ENCODE measurements at regions not wholly inside any gene's neighbourhood (a gene's known extent, or its start where the extent isn't known, plus 50 kb on each side); places are given as distances from the start of the nearest gene placed in this dataset.

DNA sequence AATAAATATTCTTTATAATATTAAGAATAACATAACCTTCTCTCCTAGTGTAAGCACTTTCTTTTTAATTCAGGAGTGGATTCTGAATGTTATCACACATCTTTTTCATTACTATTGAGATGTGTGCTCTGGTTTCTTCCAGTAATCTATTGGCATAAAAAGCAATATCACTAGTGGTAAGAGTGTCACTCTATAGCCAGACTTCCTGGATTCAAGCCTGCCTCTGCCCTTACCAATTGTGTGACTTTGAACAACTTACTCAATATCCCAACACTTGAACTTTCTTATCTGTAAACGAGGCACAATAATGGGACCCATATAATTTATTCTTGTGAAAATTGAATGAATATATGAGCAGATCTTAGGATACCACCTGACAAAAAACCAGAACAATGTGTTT is 71.0 kb downstream of the SEM1 start:
- DNase-seq = no peak

DNA sequence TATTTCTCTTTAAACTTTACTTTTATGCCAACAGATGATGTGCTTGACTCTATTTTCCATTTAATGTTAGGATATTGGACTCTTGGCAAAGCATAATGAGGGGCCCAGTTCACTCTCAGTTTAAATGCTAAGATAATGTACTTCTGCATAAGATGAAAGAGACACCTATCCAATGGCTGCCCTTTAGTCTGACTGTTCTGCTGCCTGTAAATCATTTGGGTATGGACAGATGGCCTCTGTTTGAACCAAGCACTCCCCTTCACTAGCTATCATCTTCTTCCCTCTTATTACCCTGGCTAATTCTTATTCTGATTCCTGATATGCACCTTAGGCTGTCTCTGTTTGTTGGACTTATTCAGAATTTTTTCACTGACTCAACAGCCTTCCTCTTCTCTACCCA is 72.1 kb downstream of the SEM1 start:
- no peak for DNase-seq

DNA sequence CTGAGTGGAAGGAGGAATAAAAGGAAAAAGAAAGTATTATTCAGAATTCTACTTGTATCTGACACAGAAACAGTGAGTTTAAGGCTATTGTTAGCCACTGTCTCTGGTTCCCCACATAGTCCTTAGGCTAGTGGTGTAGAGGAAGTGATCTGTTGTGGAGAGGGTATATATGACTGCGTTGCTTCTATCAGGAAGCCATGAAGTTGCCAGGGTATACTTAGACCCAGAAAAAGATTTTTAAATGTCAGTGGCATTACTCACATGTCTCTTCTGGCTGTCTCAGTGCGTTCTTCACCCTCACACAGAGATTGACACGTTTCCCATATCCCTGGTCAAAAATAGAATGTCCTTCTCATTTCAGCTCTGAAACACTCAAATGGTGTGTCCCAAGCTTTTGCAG is 72.7 kb downstream of the SEM1 start:
- no peak for DNase-seq

DNA sequence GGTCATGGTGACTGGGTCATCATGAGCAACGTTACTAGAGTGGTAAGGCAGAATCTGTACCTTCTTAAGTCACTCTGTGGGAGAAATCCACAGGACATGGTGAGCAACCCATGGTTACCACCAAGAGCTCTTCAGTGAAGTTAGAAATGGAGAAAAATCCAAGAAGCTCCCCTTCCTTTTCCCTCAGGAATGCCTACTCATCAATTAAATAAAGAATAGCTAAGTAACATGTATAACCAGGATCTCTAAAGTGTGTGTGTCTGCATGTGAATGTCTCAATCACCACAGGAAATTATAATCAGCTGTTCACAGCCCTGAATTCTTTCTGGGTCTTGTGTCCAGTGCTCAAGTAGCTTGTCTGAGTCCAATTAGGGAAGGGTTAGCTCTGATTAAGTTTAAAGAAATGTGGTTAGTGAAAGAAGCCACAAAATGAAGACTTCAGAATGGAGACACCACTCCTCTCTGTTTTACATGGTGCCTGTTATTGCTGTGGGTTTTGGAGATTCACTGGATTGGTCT is 73.2 kb downstream of the SEM1 start:
- DNase-seq = no peak

DNA sequence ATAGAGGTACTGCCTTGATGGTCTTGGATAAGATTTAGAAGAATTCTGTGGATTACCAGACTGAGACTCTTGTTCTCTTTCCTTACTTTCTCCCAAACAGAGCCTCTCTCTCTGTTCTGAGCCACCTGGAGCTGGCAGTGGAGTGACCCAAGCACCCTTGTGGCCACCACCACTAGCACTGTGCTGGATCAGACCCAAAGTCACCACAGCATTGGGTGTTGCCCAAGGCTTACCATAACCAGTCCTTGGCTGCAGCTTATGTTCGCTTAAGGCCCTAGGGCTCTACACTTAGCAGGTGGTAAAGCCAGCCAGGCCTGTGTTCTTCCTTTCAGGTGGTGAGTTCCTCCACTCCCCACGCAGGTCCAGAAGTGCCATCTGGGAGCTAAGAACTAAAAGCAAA is 79.8 kb downstream of the SEM1 start:
- no peak for DNase-seq

DNA sequence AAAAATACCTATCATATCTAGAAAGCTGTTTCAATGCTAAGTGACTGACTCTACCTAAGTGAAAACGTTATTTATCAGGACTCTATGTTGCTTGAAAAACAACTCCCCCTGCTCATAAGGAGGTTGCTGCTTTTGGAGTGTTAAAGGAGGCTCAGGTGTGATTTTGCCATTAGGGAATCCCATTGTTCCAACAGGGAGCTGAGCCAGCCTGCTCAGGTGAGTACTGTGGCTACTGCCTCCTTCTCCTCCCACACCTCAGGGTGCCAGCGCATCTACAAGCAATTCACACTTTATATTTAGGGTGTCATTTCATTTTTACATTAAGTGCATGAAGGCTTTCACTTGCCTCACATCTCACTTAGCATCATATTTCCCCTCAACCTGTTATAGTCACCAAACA is 84.7 kb downstream of the SEM1 start:
- DNase-seq = no peak

DNA sequence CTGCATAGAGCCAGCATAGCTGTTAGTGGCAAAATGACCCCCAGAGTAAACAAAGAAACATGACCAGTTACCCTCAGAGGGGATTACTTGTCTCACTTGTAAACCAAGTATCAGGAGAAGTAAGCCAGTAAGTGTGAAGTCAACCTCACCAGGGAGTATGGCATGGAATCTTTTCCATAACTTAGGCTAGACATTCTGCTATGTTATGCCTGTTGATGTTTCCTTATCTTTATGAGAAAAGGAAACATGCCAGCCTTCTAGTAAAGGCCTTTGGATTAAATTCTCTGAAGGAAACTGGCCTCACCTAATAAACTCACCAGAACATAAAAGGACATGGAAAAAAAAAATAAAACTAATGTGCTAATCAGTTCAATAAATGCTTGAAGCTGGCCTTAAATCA is 87.7 kb downstream of the SEM1 start:
- DNase-seq = no peak

DNA sequence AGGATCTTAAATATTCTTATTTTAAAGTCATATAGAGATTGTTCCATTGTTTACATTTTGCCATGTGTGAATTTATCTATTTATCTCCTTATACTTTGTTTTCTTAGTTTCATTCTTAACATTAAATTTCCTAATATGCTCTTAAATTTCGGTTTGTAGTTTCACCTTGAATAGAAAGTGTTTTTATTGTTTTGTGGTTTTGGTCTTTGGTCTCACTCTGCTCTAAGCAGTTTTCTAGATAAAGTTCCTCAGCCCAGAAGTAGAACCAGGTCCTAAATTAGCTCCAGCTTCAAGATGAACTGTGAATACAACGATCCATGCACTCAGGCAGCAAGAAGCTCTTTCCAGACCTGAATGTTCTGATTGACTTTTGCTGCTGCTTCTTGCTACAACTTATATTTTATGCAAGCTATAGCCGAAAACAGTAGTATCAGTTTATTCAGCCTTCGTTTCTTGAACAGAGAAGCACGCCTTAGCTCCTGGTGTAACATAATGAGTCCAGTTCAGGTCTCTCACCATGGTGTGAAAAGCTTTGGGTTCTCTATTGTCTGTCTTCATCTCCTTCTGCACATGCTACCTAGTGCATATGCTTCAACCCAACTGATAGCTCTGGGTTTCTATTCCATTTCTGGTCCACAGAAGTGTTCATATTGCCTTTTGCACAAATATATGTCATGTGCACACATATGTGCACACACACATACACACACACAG is 95.3 kb downstream of the SEM1 start:
- DNase-seq = no peak

DNA sequence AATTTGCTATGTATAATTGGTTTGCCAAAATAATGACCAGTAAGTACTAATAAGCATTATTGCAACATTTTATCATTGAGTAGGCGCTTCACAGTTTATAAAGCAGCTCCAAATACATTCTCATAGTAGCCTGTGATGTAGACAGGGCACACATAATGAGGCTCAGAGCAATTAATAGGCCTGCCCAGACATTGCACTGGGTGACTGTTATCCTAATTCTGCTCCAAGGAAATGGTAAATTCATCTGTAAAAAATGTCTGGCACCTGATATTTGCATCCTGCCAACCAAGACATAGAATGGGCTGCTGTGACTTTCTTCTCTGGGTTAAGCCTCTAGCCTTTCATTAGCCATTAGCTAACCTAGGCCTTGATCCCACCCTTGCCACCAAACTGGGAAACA is 97.6 kb downstream of the SEM1 start:
- no peak for DNase-seq

DNA sequence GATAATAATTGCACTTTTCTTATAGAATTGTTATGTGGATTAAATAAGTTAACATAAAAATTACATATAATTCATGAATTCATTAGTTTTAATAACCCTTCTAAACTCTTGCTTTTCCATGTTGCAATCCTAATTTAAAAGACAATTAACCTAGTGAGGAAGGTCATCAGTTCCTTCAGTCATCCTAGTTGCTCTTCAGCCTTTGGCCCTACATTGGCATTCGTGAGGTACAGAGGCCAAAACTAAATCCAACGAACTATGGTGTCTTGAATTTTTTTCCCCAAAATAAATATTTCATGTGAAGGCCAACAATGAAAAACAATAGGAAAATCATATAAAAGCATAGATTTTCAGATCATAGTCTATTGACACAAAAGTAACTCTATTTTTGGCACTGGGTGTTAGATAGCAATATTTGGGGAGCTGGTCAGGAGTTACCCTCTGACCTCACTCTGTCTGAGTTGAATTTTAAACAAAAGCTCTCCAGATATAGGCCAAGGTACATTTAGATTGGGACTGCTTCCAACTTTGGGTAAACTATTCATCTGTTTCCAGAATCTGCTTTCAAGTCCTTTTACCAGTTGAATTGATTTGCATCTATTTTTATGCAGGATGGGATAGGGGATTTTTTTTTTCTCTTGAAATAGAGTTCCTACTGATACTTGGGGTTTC is 104.5 kb downstream of the SEM1 start:
- DNase-seq = no peak

DNA sequence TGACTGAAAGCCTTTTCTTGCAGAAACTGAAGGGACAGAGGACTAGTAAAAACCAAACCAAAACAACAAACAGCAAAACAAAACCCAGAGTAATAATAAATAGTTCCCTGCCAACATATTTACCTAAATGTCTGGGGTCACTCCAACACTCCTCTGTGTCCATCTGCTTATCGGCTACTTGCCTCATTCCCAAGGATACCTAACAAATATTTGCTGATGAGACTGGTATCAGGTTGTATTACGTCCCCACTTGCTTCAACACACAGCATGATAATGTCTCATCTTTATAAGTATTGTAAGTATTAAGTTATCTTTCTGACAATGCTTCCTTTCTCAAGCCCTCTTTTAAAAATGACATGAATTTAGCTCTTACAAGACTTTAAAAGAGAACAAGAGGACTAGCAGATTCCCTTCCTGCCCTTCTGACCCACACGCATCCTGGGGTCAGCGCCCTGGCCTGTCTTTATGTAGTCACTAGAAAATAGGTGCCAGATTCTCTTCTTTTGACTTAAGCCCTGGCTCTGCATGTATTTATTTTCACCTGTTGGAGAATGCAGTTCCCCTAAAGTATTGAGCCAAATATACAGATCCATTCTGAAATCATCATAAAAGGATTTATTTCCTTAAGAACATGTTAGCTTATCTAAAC is 110.2 kb downstream of the SEM1 start:
- DNase-seq = no peak

DNA sequence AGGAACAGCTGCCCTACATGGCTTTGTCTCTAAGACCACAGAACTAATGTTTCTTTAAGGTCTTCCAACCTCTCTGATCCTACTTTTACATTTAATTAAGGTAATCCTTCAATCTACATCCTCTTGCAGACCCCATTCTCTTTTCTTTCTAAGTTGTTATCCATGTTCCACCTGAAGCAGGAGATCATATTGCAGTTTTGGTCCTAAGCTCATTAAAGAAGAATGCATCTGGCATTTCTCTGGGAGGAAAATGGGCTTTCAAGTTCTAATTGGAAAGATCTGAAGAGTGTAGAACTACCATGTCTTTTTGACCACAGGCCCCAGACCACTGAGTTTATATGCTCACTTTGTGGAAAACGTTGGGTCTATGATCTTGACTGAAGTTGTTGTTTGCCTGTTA is 111.2 kb downstream of the SEM1 start:
- DNase-seq = no peak

DNA sequence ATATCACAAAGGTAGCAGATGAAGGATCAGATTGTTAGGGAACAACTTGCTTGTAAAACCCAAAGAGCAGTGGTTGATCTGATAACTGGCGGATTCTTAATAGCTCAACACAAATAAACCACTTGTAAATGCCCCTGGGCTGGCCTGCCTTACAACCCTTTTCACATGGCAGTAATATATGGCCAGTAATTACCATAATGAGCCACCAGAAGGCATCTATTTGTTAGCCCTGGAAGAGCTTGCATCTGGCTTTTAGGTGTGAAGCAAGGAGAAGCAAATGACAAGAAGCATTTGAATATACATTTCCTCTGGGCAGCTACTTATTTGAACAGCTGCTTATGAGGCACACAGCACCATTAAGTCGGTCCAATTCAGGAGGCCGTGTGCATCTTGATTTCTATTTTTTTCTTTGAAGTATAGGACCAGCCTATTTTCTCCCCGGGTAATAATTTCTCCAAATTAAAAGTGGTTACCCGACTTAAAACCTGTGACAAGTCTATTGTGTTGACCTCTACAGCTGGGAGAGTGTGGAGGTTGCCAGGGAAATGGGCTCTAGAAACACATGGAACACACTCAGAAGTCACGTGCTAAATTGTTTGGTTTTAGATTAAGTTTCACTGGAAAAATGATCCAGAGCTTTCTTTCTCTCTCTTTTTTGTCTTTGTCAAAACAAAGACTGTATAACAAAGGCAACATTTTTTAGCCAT is 113.4 kb downstream of the SEM1 start:
- no peak for DNase-seq

DNA sequence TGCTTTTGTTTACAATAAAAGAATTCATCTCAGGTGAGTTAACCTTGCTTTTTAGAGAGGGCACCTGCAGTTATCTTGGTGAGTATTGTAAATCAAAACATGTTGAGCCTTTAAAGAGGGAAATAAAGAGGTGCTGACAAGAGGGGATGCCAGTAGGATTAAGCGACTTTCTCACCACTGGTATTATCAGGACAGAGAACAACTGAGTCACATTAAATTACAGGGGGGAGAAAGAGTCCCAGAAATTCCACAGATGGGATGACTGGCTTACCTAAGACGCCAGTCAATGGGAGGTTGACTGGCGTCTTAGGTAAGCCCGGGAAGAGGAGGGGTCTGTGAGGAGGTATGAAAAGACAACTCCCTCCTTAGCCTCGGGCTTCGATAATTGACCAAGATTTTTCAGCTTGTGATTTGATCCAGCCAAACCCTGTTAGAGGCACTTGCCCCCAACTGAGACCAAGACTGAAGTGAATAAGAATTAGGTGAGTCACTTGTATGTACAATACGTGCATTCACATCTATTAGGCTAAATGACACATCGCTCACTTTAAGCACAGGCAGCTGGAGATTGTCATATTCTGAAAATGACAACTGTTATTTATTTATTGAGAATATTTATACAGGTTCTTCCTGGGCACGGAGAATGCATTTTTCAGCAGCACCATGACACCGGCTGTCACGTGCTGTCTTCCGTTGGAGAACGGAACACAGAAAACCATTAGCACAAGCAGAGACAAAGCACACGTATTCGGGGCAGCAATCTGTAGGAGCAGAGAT is 117.6 kb downstream of the SEM1 start:
- DNase-seq = no peak

DNA sequence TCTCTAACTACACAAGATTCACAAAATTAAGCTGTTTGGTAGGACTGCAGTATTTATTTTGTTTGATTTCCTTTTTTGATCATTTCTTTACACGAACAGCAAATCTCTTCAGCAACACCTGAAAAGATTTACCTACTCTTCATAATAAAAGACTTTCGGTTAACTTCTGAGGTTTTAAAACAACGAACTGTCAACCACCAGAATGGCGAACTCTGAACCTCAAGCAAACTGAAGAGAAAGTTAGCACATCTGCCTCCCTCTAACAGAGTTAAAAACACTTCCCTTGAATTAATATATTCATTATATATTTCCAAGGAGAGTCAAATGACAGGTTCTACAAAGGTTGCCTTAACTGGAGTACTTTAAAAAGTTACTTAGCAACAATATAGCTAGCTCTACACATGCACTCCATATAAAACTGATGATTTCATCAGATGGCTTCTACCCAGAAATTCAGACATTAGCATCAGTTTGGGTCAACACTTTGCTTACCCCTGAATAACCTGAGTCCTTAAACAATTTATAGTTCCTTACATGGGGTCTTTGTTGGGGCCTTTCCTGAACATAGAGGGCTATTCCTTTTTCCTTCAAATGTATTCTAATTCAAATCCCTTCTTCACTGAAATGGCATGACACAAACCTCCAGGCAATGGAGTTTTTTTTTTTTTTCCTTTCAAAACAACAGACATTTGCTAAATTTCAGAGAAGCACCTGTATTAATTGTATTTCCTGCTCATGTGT is 118.3 kb downstream of the SEM1 start:
- no peak for DNase-seq

DNA sequence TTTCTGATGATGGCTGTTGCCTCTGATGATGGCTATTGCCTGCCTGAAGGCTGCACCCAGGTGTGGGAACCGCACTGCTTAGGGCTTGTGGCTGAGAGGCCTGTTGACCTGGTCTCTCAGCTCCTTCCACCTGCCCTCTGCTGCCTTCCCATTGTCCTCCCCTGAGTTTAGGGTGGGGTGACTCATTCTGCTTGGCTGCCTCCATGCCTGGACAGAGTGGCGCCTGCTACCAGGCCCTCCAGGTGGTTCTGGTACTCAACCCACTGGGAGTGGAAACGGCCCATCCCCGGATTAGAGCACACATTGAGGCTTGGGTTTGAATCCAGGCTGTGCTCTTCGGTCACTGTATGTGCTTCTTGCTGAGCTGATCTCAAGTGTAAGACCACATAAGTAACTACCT is 120.6 kb downstream of the SEM1 start:
- no peak for DNase-seq

DNA sequence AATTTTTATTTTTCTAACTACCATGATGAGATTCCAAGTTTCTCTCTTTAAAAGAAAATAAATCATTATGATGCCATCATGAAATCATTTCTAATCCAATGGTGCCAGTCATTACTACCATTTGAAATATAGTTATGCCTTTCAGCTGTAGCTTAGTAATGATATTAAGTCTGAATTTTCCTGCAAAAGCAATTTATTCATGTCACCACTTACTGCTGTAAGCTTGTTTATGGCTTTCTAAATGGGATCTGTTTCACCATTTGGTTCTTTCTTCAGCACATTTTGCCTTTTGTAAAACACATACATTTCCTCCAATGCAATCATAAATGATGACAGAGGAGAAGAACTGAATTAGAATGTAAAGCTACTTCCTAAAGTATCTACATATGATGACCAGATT is 130.5 kb downstream of the SEM1 start:
- DNase-seq = no peak

DNA sequence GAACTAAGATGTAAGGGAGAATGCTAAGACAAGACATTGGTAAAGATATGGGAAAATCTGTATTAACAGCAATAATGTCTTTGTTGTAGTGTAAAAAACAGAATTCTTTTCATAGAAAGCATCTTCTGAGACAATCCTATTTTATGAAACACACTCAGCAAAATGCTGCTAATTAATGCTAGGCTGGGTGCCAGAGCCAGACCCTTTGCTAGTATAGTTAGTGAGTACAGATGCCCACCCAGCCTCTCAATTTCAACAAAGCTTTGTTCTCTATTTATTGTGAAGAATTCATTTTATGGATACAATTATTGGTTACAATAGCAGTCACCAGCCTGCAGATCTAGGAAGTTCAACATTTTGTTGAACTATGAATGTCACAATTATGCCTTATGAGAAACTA is 131.0 kb downstream of the SEM1 start:
- DNase-seq = no peak

DNA sequence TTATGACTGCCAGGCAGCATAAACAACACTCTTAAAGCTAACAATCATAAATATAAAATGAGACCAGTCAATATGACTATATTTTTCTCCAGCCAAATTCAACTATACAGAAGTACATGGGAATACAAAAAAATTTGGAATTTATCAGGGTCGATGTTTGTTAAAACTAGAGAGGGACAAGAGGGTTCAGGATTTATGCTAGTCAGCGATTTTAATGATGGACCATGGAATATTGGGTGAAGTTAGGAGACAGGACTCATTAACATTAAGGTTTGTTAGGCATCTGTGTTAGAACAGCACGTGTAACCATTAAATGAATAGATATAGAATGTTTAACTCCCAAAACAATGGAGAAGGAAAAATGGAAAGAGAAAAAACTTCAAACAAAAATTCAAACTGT is 146.2 kb downstream of the SEM1 start:
- DNase-seq = no peak

DNA sequence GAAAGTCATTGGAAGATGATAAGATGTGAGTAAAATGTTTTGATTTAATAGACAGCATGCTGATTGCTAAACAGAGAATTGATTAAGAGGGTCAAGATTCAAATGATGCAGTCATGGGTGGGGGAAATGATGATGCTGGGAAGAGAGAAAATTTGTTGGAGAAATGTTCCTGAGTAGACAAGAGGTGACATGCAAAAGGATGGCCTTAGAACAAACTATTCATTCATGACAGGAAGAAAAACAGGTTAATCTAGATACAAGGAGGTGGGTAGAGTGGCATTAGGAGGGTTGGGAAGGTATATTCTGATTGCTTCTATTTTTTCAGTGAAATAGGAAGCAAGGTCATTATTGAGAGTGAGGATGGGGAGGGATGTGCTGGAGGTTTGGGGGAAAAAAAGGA is 146.7 kb downstream of the SEM1 start:
- DNase-seq = no peak

DNA sequence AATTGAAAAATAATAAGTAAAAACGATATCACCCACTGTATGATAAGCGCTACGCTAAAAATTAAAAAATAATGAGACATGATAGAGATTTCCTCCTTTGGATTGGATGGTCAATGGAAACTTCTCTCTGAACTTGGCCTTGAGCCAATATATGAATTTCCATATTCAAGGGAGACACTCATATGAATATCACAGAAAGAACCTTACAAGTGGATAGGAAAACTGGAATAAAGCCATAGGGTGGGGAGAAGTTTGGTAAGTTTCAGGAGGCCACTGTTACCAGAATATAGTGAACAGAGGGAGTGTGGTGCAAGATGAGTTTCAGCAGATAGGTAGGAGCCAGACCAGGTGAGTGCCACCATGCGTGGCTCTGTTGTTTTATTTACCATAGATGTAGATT is 147.2 kb downstream of the SEM1 start:
- no peak for DNase-seq

DNA sequence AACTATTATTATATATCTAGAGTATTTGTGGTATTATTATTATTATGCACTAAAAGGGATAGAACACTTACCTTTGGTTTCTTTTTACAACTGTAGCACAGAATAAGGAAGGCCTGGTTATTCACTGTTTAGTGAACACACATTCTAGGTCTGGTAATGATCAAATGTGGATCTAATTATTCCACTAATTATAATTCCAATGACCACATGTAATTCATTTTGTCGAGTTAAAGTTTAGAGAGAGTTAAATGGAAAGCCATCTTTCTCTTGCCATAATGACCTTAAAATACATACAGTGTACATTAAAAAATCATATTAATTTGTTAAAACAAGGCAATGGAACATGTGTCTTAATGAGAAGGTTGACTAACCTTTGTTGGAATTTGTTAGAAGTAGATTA is 147.8 kb downstream of the SEM1 start:
- DNase-seq = no peak

Measured in CD4-positive, alpha-beta T cell treated with Interleukin-17A for 4 hours (primary cell).